22Rv1 (cell line): ENCODE measurements at regions not wholly inside any gene's neighbourhood (a gene's known extent, or its start where the extent isn't known, plus 50 kb on each side); places are given as distances from the start of the nearest gene placed in this dataset.

ENCODE experiments used
- ZFX ChIP-seq: fragments of 450-650 bp; IDR thresholded peaks from 2 replicates; pipeline ENCODE4 v1.6.1; 2017; ENCODE audit warnings: antibody characterized with exemption, borderline replicate concordance
- TF ChIP-seq, protein P1 (sequence below): fragments of 450-650 bp; IDR thresholded peaks from 2 replicates; pipeline ENCODE4 v1.5.1; 2017; ENCODE audit warnings: mild to moderate bottlenecking

DNA sequence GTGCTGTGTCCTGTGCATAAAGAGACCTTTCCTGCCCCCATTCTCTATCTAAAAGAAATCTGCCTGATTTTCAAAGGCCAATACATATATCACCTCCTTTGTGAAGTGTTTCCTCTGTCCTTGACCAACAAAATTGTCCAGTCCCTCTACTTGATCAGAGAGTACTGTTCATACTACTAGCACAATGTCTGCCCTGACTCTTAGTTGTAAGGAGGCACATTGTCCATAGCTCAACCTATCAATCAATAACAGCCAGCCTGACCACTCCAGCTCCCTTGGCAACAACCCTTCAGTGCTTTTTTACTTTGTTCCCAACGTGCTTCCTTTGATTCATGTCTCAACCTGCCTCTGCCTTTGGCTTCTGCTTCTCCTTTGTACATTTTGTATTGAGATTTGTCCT lies 398.9 kb downstream of the TRIB2 start:
- TF ChIP-seq, protein P1, sequence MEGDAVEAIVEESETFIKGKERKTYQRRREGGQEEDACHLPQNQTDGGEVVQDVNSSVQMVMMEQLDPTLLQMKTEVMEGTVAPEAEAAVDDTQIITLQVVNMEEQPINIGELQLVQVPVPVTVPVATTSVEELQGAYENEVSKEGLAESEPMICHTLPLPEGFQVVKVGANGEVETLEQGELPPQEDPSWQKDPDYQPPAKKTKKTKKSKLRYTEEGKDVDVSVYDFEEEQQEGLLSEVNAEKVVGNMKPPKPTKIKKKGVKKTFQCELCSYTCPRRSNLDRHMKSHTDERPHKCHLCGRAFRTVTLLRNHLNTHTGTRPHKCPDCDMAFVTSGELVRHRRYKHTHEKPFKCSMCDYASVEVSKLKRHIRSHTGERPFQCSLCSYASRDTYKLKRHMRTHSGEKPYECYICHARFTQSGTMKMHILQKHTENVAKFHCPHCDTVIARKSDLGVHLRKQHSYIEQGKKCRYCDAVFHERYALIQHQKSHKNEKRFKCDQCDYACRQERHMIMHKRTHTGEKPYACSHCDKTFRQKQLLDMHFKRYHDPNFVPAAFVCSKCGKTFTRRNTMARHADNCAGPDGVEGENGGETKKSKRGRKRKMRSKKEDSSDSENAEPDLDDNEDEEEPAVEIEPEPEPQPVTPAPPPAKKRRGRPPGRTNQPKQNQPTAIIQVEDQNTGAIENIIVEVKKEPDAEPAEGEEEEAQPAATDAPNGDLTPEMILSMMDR, result no peak
- no peak for TF ChIP-seq ZFX
